SK-N-SH treated with all-trans-retinoic acid at 6 μM for 48 hours (cell line): ENCODE measurements at regions not wholly inside any gene's neighbourhood (a gene's known extent, or its start where the extent isn't known, plus 50 kb on each side); places are given as distances from the start of the nearest gene placed in this dataset.

Source experiments
- ATAC-seq: fragments of 200-7000 bp; cut with Tn5 transposase; 3 replicates; pipeline ENCODE4 v1.9.1; 2020; ENCODE audit warnings: mild to moderate bottlenecking, moderate library complexity
- ARNTL ChIP-seq: fragments of 450-650 bp; formaldehyde crosslinking; IDR thresholded peaks from 2 replicates; pipeline ENCODE4 v1.5.0; 2020; ENCODE audit warnings: low read depth, mild to moderate bottlenecking, moderate library complexity, borderline replicate concordance
- BACH2 ChIP-seq: fragments of 250-450 bp; sonication (Bioruptor Pico); IDR thresholded peaks from 2 replicates; pipeline ENCODE4 v1.9.0; 2021; ENCODE audit warnings: mild to moderate bottlenecking, borderline replicate concordance
- CREB5 ChIP-seq: fragments of 250-450 bp; sonication (Bioruptor Pico); IDR thresholded peaks from 2 replicates; pipeline ENCODE4 v1.5.1; 2020; ENCODE audit warnings: low read depth, mild to moderate bottlenecking, moderate library complexity
- CSDC2 ChIP-seq: fragments of 250-450 bp; sonication (Bioruptor Pico); IDR thresholded peaks from 2 replicates; pipeline ENCODE4 v1.5.0; 2020; ENCODE audit warnings: mild to moderate bottlenecking, moderate library complexity
- CSRNP3 ChIP-seq: fragments of 250-450 bp; sonication (Bioruptor Pico); IDR thresholded peaks from 2 replicates; pipeline ENCODE4 v1.5.1; 2021; ENCODE audit warnings: mild to moderate bottlenecking, moderate library complexity
- ESRRG ChIP-seq: fragments of 250-450 bp; sonication (Bioruptor Pico); IDR thresholded peaks from 2 replicates; pipeline ENCODE4 v1.6.1; 2021; ENCODE audit warnings: mild to moderate bottlenecking
- GLIS3 ChIP-seq: fragments of 250-450 bp; sonication (Bioruptor Pico); IDR thresholded peaks from 2 replicates; pipeline ENCODE4 v1.5.0; 2020; ENCODE audit warnings: mild to moderate bottlenecking, moderate library complexity
- ISL1 ChIP-seq: fragments of 250-450 bp; sonication (Bioruptor Pico); IDR thresholded peaks from 2 replicates; pipeline ENCODE4 v2.1.2; 2022; ENCODE audit warnings: mild to moderate bottlenecking, moderate library complexity
- OSR1 ChIP-seq: fragments of 250-450 bp; sonication (Bioruptor Pico); IDR thresholded peaks from 2 replicates; pipeline ENCODE4 v1.8.0; 2022; ENCODE audit warnings: moderate library complexity, mild to moderate bottlenecking, inconsistent platforms
- POU6F1 ChIP-seq: fragments of 250-450 bp; sonication (Bioruptor Pico); IDR thresholded peaks from 2 replicates; pipeline ENCODE4 v1.8.0; 2021; ENCODE audit warnings: low read depth, mild to moderate bottlenecking, moderate library complexity, borderline replicate concordance
- PPARA ChIP-seq: fragments of 250-450 bp; sonication (Bioruptor Pico); IDR thresholded peaks from 2 replicates; pipeline ENCODE4 v1.5.0; 2020; ENCODE audit warnings: mild to moderate bottlenecking, borderline replicate concordance
- RARB ChIP-seq: fragments of 250-450 bp; sonication (Bioruptor Pico); IDR thresholded peaks from 2 replicates; pipeline ENCODE4 v1.8.0; 2021; ENCODE audit warnings: mild to moderate bottlenecking, moderate library complexity
- SNAI2 ChIP-seq: fragments of 250-450 bp; sonication (Bioruptor Pico); IDR thresholded peaks from 2 replicates; pipeline ENCODE4 v1.5.0; 2020; ENCODE audit warnings: mild to moderate bottlenecking, moderate library complexity
- TCF4 ChIP-seq: fragments of 250-450 bp; sonication (Bioruptor Pico); IDR thresholded peaks from 2 replicates; pipeline ENCODE4 v1.8.0; 2021; ENCODE audit warnings: mild to moderate bottlenecking, moderate library complexity, borderline replicate concordance
- TOX ChIP-seq: fragments of 250-450 bp; sonication (Bioruptor Pico); IDR thresholded peaks from 2 replicates; pipeline ENCODE4 v1.8.0; 2021; ENCODE audit warnings: mild to moderate bottlenecking, moderate library complexity, borderline replicate concordance
- TSHZ2 ChIP-seq: fragments of 250-450 bp; sonication (Bioruptor Pico); IDR thresholded peaks from 2 replicates; pipeline ENCODE4 v1.5.0; 2020; ENCODE audit warnings: mild to moderate bottlenecking, moderate library complexity
- ZC3H10 ChIP-seq: fragments of 250-450 bp; sonication (Bioruptor Pico); IDR thresholded peaks from 2 replicates; pipeline ENCODE4 v1.5.1; 2021; ENCODE audit warnings: mild to moderate bottlenecking, moderate library complexity
- ZFP3 ChIP-seq: fragments of 250-450 bp; sonication (Bioruptor Pico); IDR thresholded peaks from 2 replicates; pipeline ENCODE4 v1.5.0; 2020; ENCODE audit warnings: mild to moderate bottlenecking, moderate library complexity
- ZFP30 ChIP-seq: fragments of 450-650 bp; formaldehyde crosslinking; IDR thresholded peaks from 2 replicates; pipeline ENCODE4 v1.5.0; 2022; ENCODE audit warnings: mild to moderate bottlenecking, moderate library complexity
- ZNF565 ChIP-seq: fragments of 450-650 bp; formaldehyde crosslinking; conservative IDR thresholded peaks from 2 replicates; pipeline ENCODE4 v1.5.0; 2020; ENCODE audit warnings: low read depth, mild to moderate bottlenecking, moderate library complexity
- ZNF70 ChIP-seq: fragments of 450-650 bp; formaldehyde crosslinking; IDR thresholded peaks from 2 replicates; pipeline ENCODE4 v1.5.0; 2020; ENCODE audit warnings: mild to moderate bottlenecking, moderate library complexity
- ZNF8 ChIP-seq: fragments of 450-650 bp; formaldehyde crosslinking; IDR thresholded peaks from 2 replicates; pipeline ENCODE4 v1.5.0; 2020; ENCODE audit warnings: mild to moderate bottlenecking, moderate library complexity

- TF ChIP-seq TCF4 (CRISPR knock-in tag) (no peak), ZNF8 (CRISPR knock-in tag) (no peak), ZNF565 (CRISPR knock-in tag) (no peak), SNAI2 (no peak)
- ATAC-seq = no peak
These were observed 746.3 kb downstream of the ROBO2 start for GRCh38 chr3:77786216-77786615.

- no peak for TF ChIP-seq GLIS3 (CRISPR knock-in tag)
- TF ChIP-seq ZNF8 (CRISPR knock-in tag) = no peak
- no peak for TF ChIP-seq ZFP30 (CRISPR knock-in tag)
- no peak for TF ChIP-seq ZC3H10 (CRISPR knock-in tag)
- no peak for TF ChIP-seq ZFP3 (CRISPR knock-in tag)
- TF ChIP-seq TCF4 (CRISPR knock-in tag) = no peak
- TF ChIP-seq ISL1 (CRISPR knock-in tag) = no peak
- no peak for TF ChIP-seq RARB (CRISPR knock-in tag)
- no peak for TF ChIP-seq TSHZ2
- no peak for TF ChIP-seq CREB5
- TF ChIP-seq ESRRG (CRISPR knock-in tag) = no peak
- no peak for TF ChIP-seq SNAI2
- no peak for TF ChIP-seq CSRNP3 (CRISPR knock-in tag)
- no peak for TF ChIP-seq OSR1 (CRISPR knock-in tag)
- TF ChIP-seq TOX = no peak
- no peak for TF ChIP-seq BACH2 (CRISPR knock-in tag)
- TF ChIP-seq ZNF70 (CRISPR knock-in tag) = no peak
- ATAC-seq = no peak
These were observed 755.1 kb downstream of the ROBO2 start for GRCh38 chr3:77795013-77795412.

GRCh38 chr3:77799278-77799677, 759.4 kb downstream of the ROBO2 start:
- ATAC-seq = no peak

More at GRCh38 chr3:77799278-77799677, 759.4 kb downstream of the ROBO2 start:
- TF ChIP-seq BACH2 (CRISPR knock-in tag) (no peak), OSR1 (CRISPR knock-in tag) (no peak), TOX (no peak), POU6F1 (CRISPR knock-in tag) (no peak), ARNTL (no peak), SNAI2 (no peak), PPARA (CRISPR knock-in tag) (no peak), RARB (CRISPR knock-in tag) (no peak), CSDC2 (no peak), ZNF70 (CRISPR knock-in tag) (no peak), TCF4 (CRISPR knock-in tag) (no peak), ESRRG (CRISPR knock-in tag) (no peak), GLIS3 (CRISPR knock-in tag) (no peak), ZFP30 (CRISPR knock-in tag) (no peak), TSHZ2 (no peak)
